HG03439 (cell line): ENCODE measurements at regions not wholly inside any gene's neighbourhood (a gene's known extent, or its start where the extent isn't known, plus 50 kb on each side); places are given as distances from the start of the nearest gene placed in this dataset.
A peak's percentile ranks its signal among the peaks of the same experiment; 100 is the strongest.
"Not testable (repeated sequence)": the region's sequence is repeated elsewhere in the genome, so short reads cannot be mapped to it uniquely, and the experiment has no call there.

Experiments used
- ATAC-seq: cut with Tn5 transposase; IDR thresholded peaks from one replicate; pipeline ENCODE4 v1.9.1; 2021; ENCODE audit warnings: mild to moderate bottlenecking, moderate library complexity; ENCODE audit not compliant: unreplicated experiment

- no peak for ATAC-seq
Observed at GRCh38 chr3:159879146-159879545, 109.5 kb upstream of the IL12A start.

GRCh38 chr3:159879598-159879997 is 109.0 kb upstream of the IL12A start:
- no peak for ATAC-seq

- no peak for ATAC-seq
Observed at GRCh38 chr3:159881208-159881607, 107.4 kb upstream of the IL12A start.

- no peak for ATAC-seq
Observed at GRCh38 chr3:159881828-159882309, 106.8 kb upstream of the IL12A start.

- no peak for ATAC-seq
Observed at GRCh38 chr3:159882367-159882766, 106.3 kb upstream of the IL12A start.

GRCh38 chr3:159882790-159883779 is 105.5 kb upstream of the IL12A start:
- ATAC-seq: no peak

GRCh38 chr3:159884661-159885402 is 103.8 kb upstream of the IL12A start:
- ATAC-seq: peak; percentile 52

DNA sequence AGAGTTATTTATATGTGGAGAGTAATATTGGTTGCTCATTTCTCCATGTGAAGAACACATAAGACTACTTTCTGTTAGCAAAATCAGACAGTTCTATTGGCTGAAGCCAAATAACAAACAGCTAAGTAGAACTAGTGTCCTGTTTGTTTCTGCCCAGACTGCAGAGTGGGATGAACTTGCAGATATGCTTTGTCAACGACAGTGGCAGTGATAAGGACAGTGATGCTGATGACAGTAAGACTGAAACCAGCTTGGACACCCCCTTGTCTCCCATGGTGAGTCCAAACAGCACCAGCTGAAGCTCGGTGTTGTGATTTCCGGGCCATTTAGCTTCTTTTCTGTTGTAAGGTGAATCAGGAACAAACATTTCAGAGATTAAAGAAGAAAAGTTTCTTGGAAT is 102.6 kb upstream of the IL12A start:
- ATAC-seq: peak; percentile 71

GRCh38 chr3:159886530-159886929 is 102.1 kb upstream of the IL12A start:
- not testable (repeated sequence) for ATAC-seq

- no peak for ATAC-seq
Observed at GRCh38 chr3:159887168-159887567, 101.5 kb upstream of the IL12A start.

GRCh38 chr3:159887911-159888310 is 100.7 kb upstream of the IL12A start:
- no peak for ATAC-seq

- ATAC-seq: no peak
Observed at GRCh38 chr3:159892171-159892795, 96.4 kb upstream of the IL12A start.

DNA sequence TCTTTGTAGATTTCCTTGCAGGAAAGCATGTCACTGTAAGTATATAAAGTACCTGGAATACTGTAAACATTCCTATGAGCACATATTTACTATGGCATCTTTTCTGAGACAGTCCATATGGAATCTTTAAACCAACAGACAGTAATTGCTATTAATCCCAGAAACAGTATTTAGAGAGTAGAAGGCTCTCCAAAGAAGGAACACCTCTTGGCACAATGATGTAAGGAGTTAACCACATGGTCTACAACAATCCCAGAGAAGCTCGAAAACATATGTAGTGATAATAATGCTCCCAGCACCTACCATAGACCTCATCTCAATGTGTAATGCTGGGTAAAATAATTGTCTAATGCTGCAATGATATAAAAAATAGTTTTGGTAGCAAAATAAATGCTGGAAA is 95.8 kb upstream of the IL12A start:
- no peak for ATAC-seq

DNA sequence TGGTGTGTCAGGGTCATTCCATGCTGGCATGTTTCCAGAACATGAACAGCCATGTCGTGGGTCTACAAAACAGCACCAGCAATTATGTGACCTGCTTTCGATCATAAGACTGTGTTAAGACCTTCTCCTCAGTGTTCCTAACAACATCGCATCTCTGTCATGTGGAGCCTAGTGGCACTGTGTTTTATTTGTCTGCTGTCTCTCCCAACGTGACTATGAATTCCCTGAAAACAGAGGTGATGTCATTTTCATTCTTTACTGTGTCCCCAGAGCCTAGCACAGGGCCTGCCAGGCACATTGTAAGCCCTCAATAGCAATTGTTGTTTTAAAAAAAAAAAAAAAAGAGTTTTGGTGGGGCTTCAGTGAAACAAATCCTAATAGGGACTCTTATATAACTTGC is 94.2 kb upstream of the IL12A start:
- no peak for ATAC-seq

DNA sequence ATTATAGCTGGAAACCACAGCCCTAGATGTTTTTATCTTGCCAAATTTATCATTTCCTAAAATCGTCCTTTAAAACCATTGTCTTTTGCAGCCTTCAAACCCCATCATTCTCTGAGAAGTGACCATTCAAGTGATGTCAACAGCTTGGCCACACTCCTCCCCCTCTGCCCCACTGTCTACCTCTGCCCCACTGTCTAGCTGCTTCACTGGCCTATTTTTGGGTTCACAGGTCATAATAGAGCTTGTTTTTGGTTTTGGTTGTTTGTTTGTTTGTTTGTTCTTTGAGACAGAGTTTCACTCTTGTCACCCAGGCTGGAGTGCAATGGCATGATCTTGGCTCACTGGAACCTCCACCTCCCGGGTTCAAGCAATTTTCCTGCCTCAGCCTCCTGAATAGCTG is 93.2 kb upstream of the IL12A start:
- ATAC-seq: peak; percentile 67

GRCh38 chr3:159896543-159896942 is 92.1 kb upstream of the IL12A start:
- ATAC-seq: no peak

GRCh38 chr3:159897331-159898075 is 91.1 kb upstream of the IL12A start:
- no peak for ATAC-seq

GRCh38 chr3:159898147-159898546 is 90.5 kb upstream of the IL12A start:
- no peak for ATAC-seq

- no peak for ATAC-seq
Observed at GRCh38 chr3:159899166-159899565, 89.5 kb upstream of the IL12A start.

DNA sequence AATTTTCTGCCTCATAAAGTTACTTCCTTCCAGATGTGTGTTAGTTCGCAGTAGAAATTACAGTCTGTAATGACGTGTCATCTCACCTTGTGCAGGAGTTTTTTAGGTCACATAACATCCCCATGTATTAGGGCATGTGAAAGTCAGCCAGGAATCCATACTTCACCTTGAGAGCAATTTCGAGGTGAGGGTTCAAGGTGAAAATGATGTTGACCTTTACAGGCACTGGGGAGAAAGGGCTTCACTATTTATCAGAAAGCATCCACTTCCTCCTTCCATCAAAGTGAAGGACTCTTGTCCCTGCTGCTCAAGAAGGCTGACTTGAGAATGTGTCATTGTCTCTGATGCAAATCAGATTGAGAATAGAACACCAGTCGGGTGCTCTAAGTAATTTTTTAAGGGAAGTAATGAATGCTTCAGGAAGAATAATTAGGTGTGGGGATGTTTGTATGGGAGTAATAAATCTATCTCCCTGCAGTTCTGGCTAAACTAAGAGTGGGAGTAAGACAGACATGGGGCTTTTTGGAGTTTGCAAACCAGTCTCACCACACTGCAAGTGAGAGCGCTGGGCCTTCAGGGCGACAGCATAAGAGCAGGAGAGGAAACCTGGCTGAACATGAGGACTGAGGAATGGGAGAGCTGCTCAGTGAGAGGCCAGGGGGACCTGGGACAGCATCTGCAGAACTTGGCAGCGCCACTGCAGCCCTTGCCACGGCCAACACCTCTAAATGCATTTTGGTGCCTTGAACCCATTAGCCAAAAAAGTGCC is 85.9 kb upstream of the IL12A start:
- ATAC-seq: peak; percentile 74
